ENCODE measurements at regions not wholly inside any gene's neighbourhood (a gene's known extent, or its start where the extent isn't known, plus 50 kb on each side); places are given as distances from the start of the nearest gene placed in this dataset.
"Not testable (repeated sequence)": the region's sequence is repeated elsewhere in the genome, so short reads cannot be mapped to it uniquely, and the experiment has no call there.

- TF ChIP-seq ZNF33A (CRISPR knock-in tag; IDR thresholded peaks at IDR 0.05; ENCODE audit: borderline replicate concordance); FOSL1 (CRISPR knock-in tag; IDR thresholded peaks at IDR 0.05; ENCODE audit: borderline replicate concordance); THYN1 (CRISPR knock-in tag; IDR thresholded peaks at IDR 0.05; ENCODE audit: borderline replicate concordance, low read depth); ATF2 (CRISPR knock-in tag; IDR thresholded peaks at IDR 0.05); ZBTB8A (CRISPR knock-in tag; IDR thresholded peaks at IDR 0.05; ENCODE audit: borderline replicate concordance, low read depth); CBX2 (IDR thresholded peaks at IDR 0.05; ENCODE audit: low read depth, low read length); CBX2 (CRISPR knock-in tag; IDR thresholded peaks at IDR 0.05; ENCODE audit: low read depth): not testable (repeated sequence)
- TF ChIP-seq, protein P1, sequence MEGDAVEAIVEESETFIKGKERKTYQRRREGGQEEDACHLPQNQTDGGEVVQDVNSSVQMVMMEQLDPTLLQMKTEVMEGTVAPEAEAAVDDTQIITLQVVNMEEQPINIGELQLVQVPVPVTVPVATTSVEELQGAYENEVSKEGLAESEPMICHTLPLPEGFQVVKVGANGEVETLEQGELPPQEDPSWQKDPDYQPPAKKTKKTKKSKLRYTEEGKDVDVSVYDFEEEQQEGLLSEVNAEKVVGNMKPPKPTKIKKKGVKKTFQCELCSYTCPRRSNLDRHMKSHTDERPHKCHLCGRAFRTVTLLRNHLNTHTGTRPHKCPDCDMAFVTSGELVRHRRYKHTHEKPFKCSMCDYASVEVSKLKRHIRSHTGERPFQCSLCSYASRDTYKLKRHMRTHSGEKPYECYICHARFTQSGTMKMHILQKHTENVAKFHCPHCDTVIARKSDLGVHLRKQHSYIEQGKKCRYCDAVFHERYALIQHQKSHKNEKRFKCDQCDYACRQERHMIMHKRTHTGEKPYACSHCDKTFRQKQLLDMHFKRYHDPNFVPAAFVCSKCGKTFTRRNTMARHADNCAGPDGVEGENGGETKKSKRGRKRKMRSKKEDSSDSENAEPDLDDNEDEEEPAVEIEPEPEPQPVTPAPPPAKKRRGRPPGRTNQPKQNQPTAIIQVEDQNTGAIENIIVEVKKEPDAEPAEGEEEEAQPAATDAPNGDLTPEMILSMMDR (CRISPR knock-in tag; IDR thresholded peaks at IDR 0.05), result not testable (repeated sequence)
- TF ChIP-seq, protein P2, sequence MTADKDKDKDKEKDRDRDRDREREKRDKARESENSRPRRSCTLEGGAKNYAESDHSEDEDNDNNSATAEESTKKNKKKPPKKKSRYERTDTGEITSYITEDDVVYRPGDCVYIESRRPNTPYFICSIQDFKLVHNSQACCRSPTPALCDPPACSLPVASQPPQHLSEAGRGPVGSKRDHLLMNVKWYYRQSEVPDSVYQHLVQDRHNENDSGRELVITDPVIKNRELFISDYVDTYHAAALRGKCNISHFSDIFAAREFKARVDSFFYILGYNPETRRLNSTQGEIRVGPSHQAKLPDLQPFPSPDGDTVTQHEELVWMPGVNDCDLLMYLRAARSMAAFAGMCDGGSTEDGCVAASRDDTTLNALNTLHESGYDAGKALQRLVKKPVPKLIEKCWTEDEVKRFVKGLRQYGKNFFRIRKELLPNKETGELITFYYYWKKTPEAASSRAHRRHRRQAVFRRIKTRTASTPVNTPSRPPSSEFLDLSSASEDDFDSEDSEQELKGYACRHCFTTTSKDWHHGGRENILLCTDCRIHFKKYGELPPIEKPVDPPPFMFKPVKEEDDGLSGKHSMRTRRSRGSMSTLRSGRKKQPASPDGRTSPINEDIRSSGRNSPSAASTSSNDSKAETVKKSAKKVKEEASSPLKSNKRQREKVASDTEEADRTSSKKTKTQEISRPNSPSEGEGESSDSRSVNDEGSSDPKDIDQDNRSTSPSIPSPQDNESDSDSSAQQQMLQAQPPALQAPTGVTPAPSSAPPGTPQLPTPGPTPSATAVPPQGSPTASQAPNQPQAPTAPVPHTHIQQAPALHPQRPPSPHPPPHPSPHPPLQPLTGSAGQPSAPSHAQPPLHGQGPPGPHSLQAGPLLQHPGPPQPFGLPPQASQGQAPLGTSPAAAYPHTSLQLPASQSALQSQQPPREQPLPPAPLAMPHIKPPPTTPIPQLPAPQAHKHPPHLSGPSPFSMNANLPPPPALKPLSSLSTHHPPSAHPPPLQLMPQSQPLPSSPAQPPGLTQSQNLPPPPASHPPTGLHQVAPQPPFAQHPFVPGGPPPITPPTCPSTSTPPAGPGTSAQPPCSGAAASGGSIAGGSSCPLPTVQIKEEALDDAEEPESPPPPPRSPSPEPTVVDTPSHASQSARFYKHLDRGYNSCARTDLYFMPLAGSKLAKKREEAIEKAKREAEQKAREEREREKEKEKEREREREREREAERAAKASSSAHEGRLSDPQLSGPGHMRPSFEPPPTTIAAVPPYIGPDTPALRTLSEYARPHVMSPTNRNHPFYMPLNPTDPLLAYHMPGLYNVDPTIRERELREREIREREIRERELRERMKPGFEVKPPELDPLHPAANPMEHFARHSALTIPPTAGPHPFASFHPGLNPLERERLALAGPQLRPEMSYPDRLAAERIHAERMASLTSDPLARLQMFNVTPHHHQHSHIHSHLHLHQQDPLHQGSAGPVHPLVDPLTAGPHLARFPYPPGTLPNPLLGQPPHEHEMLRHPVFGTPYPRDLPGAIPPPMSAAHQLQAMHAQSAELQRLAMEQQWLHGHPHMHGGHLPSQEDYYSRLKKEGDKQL (CRISPR knock-in tag; IDR thresholded peaks at IDR 0.05; ENCODE audit: low read depth), result not testable (repeated sequence)
Observed at GRCh38 chr11:3437441-3437840, 58.5 kb upstream of the ZNF195 start.

Data from HepG2 (cell line).